Stimulated activated CD4-positive, alpha-beta T cell treated with anti-CD3 and anti-CD28 coated beads, Interleukin-1b, Interleukin-23, amount 100 ng/mL, for 4 hours (primary cell): ENCODE measurements at regions not wholly inside any gene's neighbourhood (a gene's known extent, or its start where the extent isn't known, plus 50 kb on each side); places are given as distances from the start of the nearest gene placed in this dataset.

Experiments
- DNase-seq, 2 donors: peaks; one replicate each; pipeline ENCODE4 v3.0.0-alpha.2; 2020; ENCODE audit warnings: low read depth in 2 of 2

- no peak for DNase-seq
Measured at GRCh38 chr2:212945526-212945925, 205.9 kb downstream of the IKZF2 start.

GRCh38 chr2:212943351-212943750 is 208.1 kb downstream of the IKZF2 start:
- DNase-seq, result no peak

- DNase-seq, result no peak
Measured at GRCh38 chr2:212941361-212941760, 210.1 kb downstream of the IKZF2 start.

GRCh38 chr2:212940816-212941215 is 210.6 kb downstream of the IKZF2 start:
- DNase-seq, result no peak

- DNase-seq, result no peak
Measured at GRCh38 chr2:212939777-212940531, 211.5 kb downstream of the IKZF2 start.

GRCh38 chr2:212938144-212938793 is 213.1 kb downstream of the IKZF2 start:
- DNase-seq, result no peak

- DNase-seq, result no peak
Measured at GRCh38 chr2:212936572-212936971, 214.8 kb downstream of the IKZF2 start.

- no peak for DNase-seq
Measured at GRCh38 chr2:212935752-212936151, 215.7 kb downstream of the IKZF2 start.

GRCh38 chr2:212931271-212931670 is 220.1 kb downstream of the IKZF2 start:
- DNase-seq, result no peak

- no peak for DNase-seq
Measured at GRCh38 chr2:212930556-212931260, 220.7 kb downstream of the IKZF2 start.

GRCh38 chr2:212929971-212930370 is 221.4 kb downstream of the IKZF2 start:
- DNase-seq, result no peak

GRCh38 chr2:212929116-212929515 is 222.3 kb downstream of the IKZF2 start:
- no peak for DNase-seq

GRCh38 chr2:212928681-212929080 is 222.7 kb downstream of the IKZF2 start:
- no peak for DNase-seq

GRCh38 chr2:212926940-212927339 is 224.5 kb downstream of the IKZF2 start:
- no peak for DNase-seq

GRCh38 chr2:212923393-212923792 is 228.0 kb downstream of the IKZF2 start:
- DNase-seq, result no peak

GRCh38 chr2:212922701-212923100 is 228.7 kb downstream of the IKZF2 start:
- DNase-seq, result no peak

GRCh38 chr2:212921711-212922110 is 229.7 kb downstream of the IKZF2 start:
- DNase-seq, result no peak

GRCh38 chr2:212921061-212921460 is 230.4 kb downstream of the IKZF2 start:
- DNase-seq, result no peak

GRCh38 chr2:212919238-212919637 is 232.2 kb downstream of the IKZF2 start:
- DNase-seq, result no peak

GRCh38 chr2:212918336-212918735 is 233.1 kb downstream of the IKZF2 start:
- no peak for DNase-seq

- DNase-seq, result no peak
Measured at GRCh38 chr2:212915121-212915782, 236.2 kb downstream of the IKZF2 start.

- no peak for DNase-seq
Measured at GRCh38 chr2:212914392-212914791, 237.0 kb downstream of the IKZF2 start.
